Colon (tissue), 2 donors: ENCODE measurements at regions not wholly inside any gene's neighbourhood (a gene's known extent, or its start where the extent isn't known, plus 50 kb on each side); places are given as distances from the start of the nearest gene placed in this dataset.

Experiments
- FAIRE-seq: peaks from 2 replicates; lab custom pipeline; 2012; peaks lifted over from hg19 to GRCh38; lab: Jason Lieb, UNC
- donor health status: control.
- donor health status: control.

- FAIRE-seq, result no peak
Observed at GRCh38 chr2:67241453-67241852, 155.7 kb upstream of the ETAA1 start.

GRCh38 chr2:67242456-67242855, 154.7 kb upstream of the ETAA1 start:
- no peak for FAIRE-seq

GRCh38 chr2:67243919-67244318, 153.2 kb upstream of the ETAA1 start:
- no peak for FAIRE-seq

GRCh38 chr2:67246791-67247190, 150.3 kb upstream of the ETAA1 start:
- FAIRE-seq, result no peak

- FAIRE-seq, result no peak
Observed at GRCh38 chr2:67251741-67252140, 145.4 kb upstream of the ETAA1 start.

GRCh38 chr2:67255933-67256615, 141.1 kb upstream of the ETAA1 start:
- no peak for FAIRE-seq

- FAIRE-seq, result no peak
Observed at GRCh38 chr2:67256892-67257291, 140.2 kb upstream of the ETAA1 start.

- FAIRE-seq, result no peak
Observed at GRCh38 chr2:67258122-67258521, 139.0 kb upstream of the ETAA1 start.

GRCh38 chr2:67258831-67259230, 138.3 kb upstream of the ETAA1 start:
- FAIRE-seq, result no peak

GRCh38 chr2:67259556-67260342, 137.4 kb upstream of the ETAA1 start:
- FAIRE-seq, result no peak

- FAIRE-seq, result no peak
Observed at GRCh38 chr2:67260343-67261277, 136.5 kb upstream of the ETAA1 start.

GRCh38 chr2:67267241-67267640, 129.9 kb upstream of the ETAA1 start:
- no peak for FAIRE-seq

GRCh38 chr2:67268797-67269196, 128.3 kb upstream of the ETAA1 start:
- FAIRE-seq, result no peak

GRCh38 chr2:67272195-67272594, 124.9 kb upstream of the ETAA1 start:
- FAIRE-seq, result no peak

- FAIRE-seq, result no peak
Observed at GRCh38 chr2:67277450-67277849, 119.7 kb upstream of the ETAA1 start.

GRCh38 chr2:67281101-67281500, 116.0 kb upstream of the ETAA1 start:
- FAIRE-seq, result no peak

- no peak for FAIRE-seq
Observed at GRCh38 chr2:67283641-67284040, 113.5 kb upstream of the ETAA1 start.

- peak; percentile 14 for FAIRE-seq
Observed at GRCh38 chr2:67286981-67287759, 110.0 kb upstream of the ETAA1 start.

GRCh38 chr2:67289271-67289670, 107.9 kb upstream of the ETAA1 start:
- no peak for FAIRE-seq

GRCh38 chr2:67289921-67290371, 107.2 kb upstream of the ETAA1 start:
- no peak for FAIRE-seq

- FAIRE-seq, result no peak
Observed at GRCh38 chr2:67290451-67291290, 106.5 kb upstream of the ETAA1 start.
